Cardiac muscle cell (in vitro differentiated cells and primary cell): ENCODE measurements at regions not wholly inside any gene's neighbourhood (a gene's known extent, or its start where the extent isn't known, plus 50 kb on each side); places are given as distances from the start of the nearest gene placed in this dataset.

Experiments used
- DNase-seq, 2 donors: peaks; one replicate each; pipeline versions ENCODE4 v3.0.0 to v3.0.0-alpha.2; 2010 to 2017; ENCODE audit warnings: low read depth in 1 of 2, low spot score in 1 of 2
- H3K27ac ChIP-seq: fragments of 200-600 bp; sonication (generic); 2 replicates; pipeline ENCODE4 v1.5.1; 2016
- H3K27me3 ChIP-seq: fragments of 200-600 bp; sonication (generic); 2 replicates; pipeline ENCODE4 v1.6.0; 2016; ENCODE audit warnings: control low read depth
- H3K36me3 ChIP-seq: fragments of 200-600 bp; sonication (generic); 2 replicates; pipeline ENCODE4 v1.5.1; 2016; ENCODE audit warnings: control low read depth
- H3K4me1 ChIP-seq: fragments of 200-600 bp; sonication (generic); 2 replicates; pipeline ENCODE4 v1.8.1; 2017; ENCODE audit warnings: low read depth, mild to moderate bottlenecking, mixed run types
- H3K4me3 ChIP-seq: fragments of 200-600 bp; sonication (generic); 2 replicates; pipeline ENCODE4 v1.5.1; 2016; ENCODE audit warnings: mild to moderate bottlenecking
- H3K9me3 ChIP-seq: fragments of 200-600 bp; sonication (generic); 2 replicates; pipeline ENCODE4 v1.5.1; 2017; ENCODE audit warnings: low read depth, mild to moderate bottlenecking, control low read depth
- TF ChIP-seq, protein P1 (sequence below): IDR thresholded peaks from 2 replicates; pipeline ENCODE4 v1.5.1; 2012; ENCODE audit warnings: low read depth, mild to moderate bottlenecking, low read length

DNA sequence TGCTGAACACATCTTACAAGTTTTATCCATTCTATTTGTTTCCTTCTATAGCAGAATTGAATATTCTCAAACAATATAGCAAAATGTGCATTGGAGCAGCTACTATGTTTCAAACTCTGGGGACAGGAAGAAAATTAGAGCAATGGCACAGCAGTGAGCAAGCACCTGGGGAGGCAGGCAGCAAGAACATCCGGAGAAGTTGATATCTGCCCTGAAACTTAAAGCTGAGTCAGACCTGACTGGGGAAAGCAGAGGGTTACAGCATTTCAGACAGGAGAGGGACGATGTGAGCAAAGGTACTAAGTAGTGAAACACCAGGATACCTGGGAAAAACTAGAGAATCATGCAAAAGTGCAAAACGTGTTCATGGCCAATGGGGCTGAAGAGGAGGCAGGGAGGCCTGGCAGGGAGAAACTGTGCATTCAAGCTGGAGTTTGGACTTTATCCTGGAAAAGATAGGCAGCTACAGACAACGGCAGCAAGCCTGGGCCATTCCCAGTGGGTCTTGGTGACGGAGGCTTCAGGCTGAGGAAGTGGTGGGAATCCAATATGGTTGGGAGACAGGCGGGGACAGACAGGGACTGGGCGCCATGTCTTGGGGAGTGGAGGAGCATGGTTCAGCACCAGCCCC is 118.0 kb upstream of the CDKN3 start:
- Histone ChIP-seq H3K4me3 (no peak overlapping the region), H3K9me3 (no peaks in the 10 kb centered on the region), H3K4me1 (no peaks in the 10 kb centered on the region), H3K27me3 (no peaks in the 10 kb centered on the region), H3K36me3 (no peaks in the 10 kb centered on the region), H3K27ac (no peak overlapping the region)
- DNase-seq = no peak
- TF ChIP-seq, protein P1, sequence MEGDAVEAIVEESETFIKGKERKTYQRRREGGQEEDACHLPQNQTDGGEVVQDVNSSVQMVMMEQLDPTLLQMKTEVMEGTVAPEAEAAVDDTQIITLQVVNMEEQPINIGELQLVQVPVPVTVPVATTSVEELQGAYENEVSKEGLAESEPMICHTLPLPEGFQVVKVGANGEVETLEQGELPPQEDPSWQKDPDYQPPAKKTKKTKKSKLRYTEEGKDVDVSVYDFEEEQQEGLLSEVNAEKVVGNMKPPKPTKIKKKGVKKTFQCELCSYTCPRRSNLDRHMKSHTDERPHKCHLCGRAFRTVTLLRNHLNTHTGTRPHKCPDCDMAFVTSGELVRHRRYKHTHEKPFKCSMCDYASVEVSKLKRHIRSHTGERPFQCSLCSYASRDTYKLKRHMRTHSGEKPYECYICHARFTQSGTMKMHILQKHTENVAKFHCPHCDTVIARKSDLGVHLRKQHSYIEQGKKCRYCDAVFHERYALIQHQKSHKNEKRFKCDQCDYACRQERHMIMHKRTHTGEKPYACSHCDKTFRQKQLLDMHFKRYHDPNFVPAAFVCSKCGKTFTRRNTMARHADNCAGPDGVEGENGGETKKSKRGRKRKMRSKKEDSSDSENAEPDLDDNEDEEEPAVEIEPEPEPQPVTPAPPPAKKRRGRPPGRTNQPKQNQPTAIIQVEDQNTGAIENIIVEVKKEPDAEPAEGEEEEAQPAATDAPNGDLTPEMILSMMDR = no peak

DNA sequence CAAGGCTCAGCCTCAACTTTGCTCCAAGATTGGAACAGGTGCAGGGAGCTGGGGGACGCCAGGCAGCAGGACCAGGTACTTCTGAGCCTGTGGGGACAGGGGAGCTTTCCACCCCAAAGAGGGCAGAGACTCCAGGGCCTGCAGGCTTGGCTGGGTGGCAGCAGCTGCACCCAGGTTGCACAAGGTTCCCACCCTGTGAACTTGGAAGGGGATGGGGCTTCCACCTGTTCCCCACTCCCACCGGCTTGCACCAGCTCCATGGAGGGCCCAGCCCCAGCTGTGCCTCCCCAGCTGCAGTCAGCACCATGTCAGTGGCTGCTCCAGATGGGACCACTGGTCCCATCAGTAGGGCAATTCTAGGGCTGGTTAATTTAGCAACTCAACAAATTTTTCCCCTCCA is 114.0 kb upstream of the CDKN3 start:
- TF ChIP-seq, protein P1 = no peak
- Histone ChIP-seq H3K4me1 (no peaks in the 10 kb centered on the region), H3K27me3 (no peaks in the 10 kb centered on the region), H3K4me3 (no peak overlapping the region), H3K36me3 (no peaks in the 10 kb centered on the region), H3K27ac (no peak overlapping the region), H3K9me3 (no peaks in the 10 kb centered on the region)
- no peak for DNase-seq

DNA sequence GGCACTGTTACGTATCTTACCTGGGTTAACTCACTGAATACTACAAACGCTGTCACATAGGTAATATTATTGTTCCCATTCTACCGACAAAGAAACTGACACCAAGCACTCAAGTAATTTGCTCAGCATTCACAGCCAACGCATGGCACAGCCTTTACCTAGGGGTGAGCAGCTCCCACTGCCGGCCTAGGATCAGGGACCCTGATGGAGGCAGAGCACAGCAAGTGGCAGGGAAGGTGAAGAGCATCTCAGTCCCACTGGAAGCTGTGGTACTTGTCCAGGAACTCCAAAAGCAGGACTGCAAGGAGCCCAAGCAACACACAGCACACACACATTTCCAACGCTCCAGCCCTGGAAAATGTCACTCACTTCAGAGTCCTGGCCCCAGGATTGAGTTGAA is 111.8 kb upstream of the CDKN3 start:
- H3K9me3 ChIP-seq = no peaks in the 10 kb centered on the region
- DNase-seq = no peak
- H3K36me3 ChIP-seq = no peaks in the 10 kb centered on the region
- no peaks in the 10 kb centered on the region for H3K4me1 ChIP-seq
- no peaks in the 10 kb centered on the region for H3K27me3 ChIP-seq
- H3K27ac ChIP-seq = no peak overlapping the region
- TF ChIP-seq, protein P1 = no peak
- no peak overlapping the region for H3K4me3 ChIP-seq

DNA sequence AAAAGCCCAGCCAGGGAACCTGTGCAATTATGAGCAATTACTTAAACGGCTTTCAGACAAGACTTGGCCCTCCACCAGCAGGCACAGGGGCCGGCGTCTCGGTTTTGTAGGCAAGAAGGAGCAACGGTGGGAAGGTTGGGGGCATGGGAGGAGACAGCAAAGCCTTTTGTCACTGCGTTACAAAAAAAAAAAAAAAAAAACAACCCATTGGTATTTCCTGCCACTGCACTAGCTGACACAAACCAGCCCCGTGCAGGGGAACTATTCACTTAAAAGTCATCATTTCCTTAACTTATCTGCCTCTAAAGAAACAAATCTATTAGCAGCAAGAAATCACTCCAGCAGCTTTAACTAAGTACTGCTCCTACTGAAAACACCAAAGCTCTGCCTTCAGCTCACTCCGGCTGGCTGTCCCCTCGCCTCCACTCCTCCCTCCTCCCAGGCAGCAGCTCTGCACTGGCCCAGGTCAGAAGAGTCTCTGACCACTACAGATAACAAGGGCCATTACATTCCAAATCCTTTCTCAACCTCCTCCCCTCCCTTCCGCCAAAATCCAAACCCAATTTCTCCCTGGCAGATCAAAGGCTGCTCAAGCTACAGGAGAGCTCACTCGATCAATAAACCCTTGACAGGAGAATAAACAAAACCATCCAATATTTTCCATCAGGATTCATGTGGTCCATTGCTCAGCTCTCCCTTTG is 105.2 kb upstream of the CDKN3 start:
- TF ChIP-seq, protein P1 = no peak
- Histone ChIP-seq H3K27ac (peak overlapping the region; percentile 72), H3K27me3 (no peaks in the 10 kb centered on the region), H3K36me3 (no peaks in the 10 kb centered on the region), H3K4me1 (peaks cover 16% of the 10 kb centered on the region), H3K4me3 (peak overlapping the region; percentile 7), H3K9me3 (no peaks in the 10 kb centered on the region)
- peak; percentile 67 to 79 for DNase-seq

DNA sequence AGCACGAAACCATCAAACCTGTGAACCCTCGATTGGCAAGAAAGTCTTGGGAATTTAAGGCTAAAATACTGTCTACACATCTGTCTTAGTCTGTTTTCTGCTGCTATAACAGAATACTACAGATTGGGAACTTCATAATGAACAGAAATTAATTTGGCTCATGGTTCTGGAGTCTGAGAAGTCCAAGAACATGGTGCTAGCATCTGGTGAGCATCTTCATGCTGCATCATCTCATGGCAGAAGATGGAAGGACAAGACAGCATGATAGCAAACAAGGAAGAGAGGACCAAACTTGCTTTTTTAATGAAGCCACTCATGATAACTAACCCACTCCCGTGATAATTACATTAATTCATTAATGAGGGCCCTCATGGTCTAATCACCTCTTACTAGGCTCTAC is 102.0 kb upstream of the CDKN3 start:
- Histone ChIP-seq H3K4me1 (peaks cover 16% of the 10 kb centered on the region), H3K36me3 (no peaks in the 10 kb centered on the region), H3K27me3 (no peaks in the 10 kb centered on the region), H3K9me3 (no peaks in the 10 kb centered on the region), H3K27ac (no peak overlapping the region), H3K4me3 (no peak overlapping the region)
- no peak for DNase-seq
- TF ChIP-seq, protein P1 = no peak
